ENCODE measurements at regions not wholly inside any gene's neighbourhood (a gene's known extent, or its start where the extent isn't known, plus 50 kb on each side); places are given as distances from the start of the nearest gene placed in this dataset.

DNA sequence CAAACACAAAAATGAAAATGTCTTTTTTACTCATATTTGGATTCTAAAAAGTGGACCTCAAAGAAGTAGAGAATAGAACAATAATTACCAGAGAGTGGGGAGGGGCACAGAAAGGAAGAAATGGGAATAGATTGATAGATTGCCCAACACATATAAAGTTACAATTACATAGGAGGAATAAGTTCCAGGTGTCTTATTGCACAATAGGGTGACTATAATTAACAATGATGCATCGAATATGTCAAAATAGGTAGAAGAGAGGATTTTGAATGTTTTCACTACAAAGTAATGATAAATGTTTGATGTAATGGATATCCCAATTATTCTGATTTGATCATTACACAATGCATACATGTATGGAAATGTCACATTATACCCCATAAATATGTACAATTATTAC is 556.0 kb downstream of the CDH8 start:
- TF ChIP-seq, protein P1, sequence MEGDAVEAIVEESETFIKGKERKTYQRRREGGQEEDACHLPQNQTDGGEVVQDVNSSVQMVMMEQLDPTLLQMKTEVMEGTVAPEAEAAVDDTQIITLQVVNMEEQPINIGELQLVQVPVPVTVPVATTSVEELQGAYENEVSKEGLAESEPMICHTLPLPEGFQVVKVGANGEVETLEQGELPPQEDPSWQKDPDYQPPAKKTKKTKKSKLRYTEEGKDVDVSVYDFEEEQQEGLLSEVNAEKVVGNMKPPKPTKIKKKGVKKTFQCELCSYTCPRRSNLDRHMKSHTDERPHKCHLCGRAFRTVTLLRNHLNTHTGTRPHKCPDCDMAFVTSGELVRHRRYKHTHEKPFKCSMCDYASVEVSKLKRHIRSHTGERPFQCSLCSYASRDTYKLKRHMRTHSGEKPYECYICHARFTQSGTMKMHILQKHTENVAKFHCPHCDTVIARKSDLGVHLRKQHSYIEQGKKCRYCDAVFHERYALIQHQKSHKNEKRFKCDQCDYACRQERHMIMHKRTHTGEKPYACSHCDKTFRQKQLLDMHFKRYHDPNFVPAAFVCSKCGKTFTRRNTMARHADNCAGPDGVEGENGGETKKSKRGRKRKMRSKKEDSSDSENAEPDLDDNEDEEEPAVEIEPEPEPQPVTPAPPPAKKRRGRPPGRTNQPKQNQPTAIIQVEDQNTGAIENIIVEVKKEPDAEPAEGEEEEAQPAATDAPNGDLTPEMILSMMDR (IDR thresholded peaks at IDR 0.05; ENCODE audit: poor library complexity, severe bottlenecking), result no peak
- TF ChIP-seq POLR2AphosphoS5 (IDR thresholded peaks at IDR 0.05), result no peak
- no peak for TF ChIP-seq EZH2 (IDR thresholded peaks at IDR 0.05; ENCODE audit: borderline replicate concordance, insufficient read depth, low read length, poor library complexity, severe bottlenecking)
- no peak for TF ChIP-seq EP300 (conservative IDR thresholded peaks at IDR 0.05; ENCODE audit: poor library complexity, severe bottlenecking)
- no peak for TF ChIP-seq TAF1 (IDR thresholded peaks at IDR 0.05; ENCODE audit: low read depth)
- TF ChIP-seq RAD21 (conservative IDR thresholded peaks at IDR 0.05), result no peak
- TF ChIP-seq, protein P2, sequence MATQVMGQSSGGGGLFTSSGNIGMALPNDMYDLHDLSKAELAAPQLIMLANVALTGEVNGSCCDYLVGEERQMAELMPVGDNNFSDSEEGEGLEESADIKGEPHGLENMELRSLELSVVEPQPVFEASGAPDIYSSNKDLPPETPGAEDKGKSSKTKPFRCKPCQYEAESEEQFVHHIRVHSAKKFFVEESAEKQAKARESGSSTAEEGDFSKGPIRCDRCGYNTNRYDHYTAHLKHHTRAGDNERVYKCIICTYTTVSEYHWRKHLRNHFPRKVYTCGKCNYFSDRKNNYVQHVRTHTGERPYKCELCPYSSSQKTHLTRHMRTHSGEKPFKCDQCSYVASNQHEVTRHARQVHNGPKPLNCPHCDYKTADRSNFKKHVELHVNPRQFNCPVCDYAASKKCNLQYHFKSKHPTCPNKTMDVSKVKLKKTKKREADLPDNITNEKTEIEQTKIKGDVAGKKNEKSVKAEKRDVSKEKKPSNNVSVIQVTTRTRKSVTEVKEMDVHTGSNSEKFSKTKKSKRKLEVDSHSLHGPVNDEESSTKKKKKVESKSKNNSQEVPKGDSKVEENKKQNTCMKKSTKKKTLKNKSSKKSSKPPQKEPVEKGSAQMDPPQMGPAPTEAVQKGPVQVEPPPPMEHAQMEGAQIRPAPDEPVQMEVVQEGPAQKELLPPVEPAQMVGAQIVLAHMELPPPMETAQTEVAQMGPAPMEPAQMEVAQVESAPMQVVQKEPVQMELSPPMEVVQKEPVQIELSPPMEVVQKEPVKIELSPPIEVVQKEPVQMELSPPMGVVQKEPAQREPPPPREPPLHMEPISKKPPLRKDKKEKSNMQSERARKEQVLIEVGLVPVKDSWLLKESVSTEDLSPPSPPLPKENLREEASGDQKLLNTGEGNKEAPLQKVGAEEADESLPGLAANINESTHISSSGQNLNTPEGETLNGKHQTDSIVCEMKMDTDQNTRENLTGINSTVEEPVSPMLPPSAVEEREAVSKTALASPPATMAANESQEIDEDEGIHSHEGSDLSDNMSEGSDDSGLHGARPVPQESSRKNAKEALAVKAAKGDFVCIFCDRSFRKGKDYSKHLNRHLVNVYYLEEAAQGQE (IDR thresholded peaks at IDR 0.05; ENCODE audit: borderline replicate concordance), result no peak
- TF ChIP-seq SMC3 (conservative IDR thresholded peaks at IDR 0.05; ENCODE audit: poor library complexity), result no peak

All from neural cell (in vitro differentiated cells).